Neural progenitor cell (in vitro differentiated cells): ENCODE measurements at regions not wholly inside any gene's neighbourhood (a gene's known extent, or its start where the extent isn't known, plus 50 kb on each side); places are given as distances from the start of the nearest gene placed in this dataset.

Experiments used
- DNase-seq: peaks from one replicate; pipeline ENCODE4 v3.0.0-alpha.2; 2016; ENCODE audit warnings: low spot score
- H2AFZ ChIP-seq: fragments of 200-600 bp; sonication (generic); replicated peaks from 2 replicates; pipeline ENCODE4 v1.6.1; 2016; ENCODE audit warnings: antibody characterized with exemption
- H3F3A ChIP-seq: fragments of 200-600 bp; sonication (generic); 2 replicates; pipeline ENCODE4 v1.6.1; 2016; ENCODE audit warnings: antibody characterized with exemption, low read depth
- H3K27ac ChIP-seq: fragments of 200-600 bp; sonication (generic); 2 replicates; pipeline ENCODE4 v1.5.1; 2016; ENCODE audit warnings: mild to moderate bottlenecking
- H3K27me3 ChIP-seq: fragments of 200-600 bp; sonication (generic); 2 replicates; pipeline ENCODE4 v1.6.1; 2016; ENCODE audit warnings: mild to moderate bottlenecking, moderate library complexity
- H3K36me3 ChIP-seq: fragments of 200-600 bp; sonication (generic); 2 replicates; pipeline ENCODE4 v1.5.1; 2016
- H3K4me1 ChIP-seq: fragments of 200-600 bp; sonication (generic); 2 replicates; pipeline ENCODE4 v1.6.1; 2016; ENCODE audit warnings: mixed run types
- H3K4me2 ChIP-seq: fragments of 200-600 bp; sonication (generic); 2 replicates; pipeline ENCODE4 v1.6.1; 2016
- H3K4me3 ChIP-seq: fragments of 200-600 bp; sonication (generic); 2 replicates; pipeline ENCODE4 v1.5.1; 2016
- H3K79me2 ChIP-seq: fragments of 200-600 bp; sonication (generic); 2 replicates; pipeline ENCODE4 v1.6.1; 2016; ENCODE audit warnings: low read depth
- H3K9ac ChIP-seq: fragments of 200-600 bp; sonication (generic); 2 replicates; pipeline ENCODE4 v1.6.1; 2016
- H3K9me3 ChIP-seq: fragments of 200-600 bp; sonication (generic); 2 replicates; pipeline ENCODE4 v1.5.1; 2016; ENCODE audit warnings: low read depth
- H4K20me1 ChIP-seq: fragments of 200-600 bp; sonication (generic); 2 replicates; pipeline ENCODE4 v1.6.1; 2016; ENCODE audit warnings: low read depth
- H3K27ac Mint-ChIP-seq: 3 replicates; pipeline ENCODE4 v1.8.0; 2021; ENCODE audit warnings: mixed read lengths
- H3K27me3 Mint-ChIP-seq: 2 replicates; pipeline ENCODE4 v1.8.0; 2022; ENCODE audit warnings: low read depth, mild to moderate bottlenecking, inconsistent platforms, moderate library complexity, mixed read lengths; ENCODE audit not compliant: insufficient read depth
- H3K36me3 Mint-ChIP-seq: 3 replicates; pipeline ENCODE4 v1.8.0; 2021; ENCODE audit warnings: mixed read lengths
- H3K4me1 Mint-ChIP-seq: 3 replicates; pipeline ENCODE4 v1.8.0; 2021; ENCODE audit warnings: mixed read lengths
- H3K4me3 Mint-ChIP-seq: 3 replicates; pipeline ENCODE4 v1.8.0; 2021; ENCODE audit warnings: mild to moderate bottlenecking, moderate library complexity, mixed read lengths
- H3K9me3 Mint-ChIP-seq: 3 replicates; pipeline ENCODE4 v1.8.0; 2020; ENCODE audit warnings: mixed read lengths
- EZH2 ChIP-seq: fragments of 200-600 bp; sonication (generic); IDR thresholded peaks from 2 replicates; pipeline ENCODE4 v1.6.1; 2017; ENCODE audit warnings: antibody characterized with exemption, mild to moderate bottlenecking, moderate library complexity
- EZH2phosphoT487 ChIP-seq: fragments of 200-600 bp; sonication (generic); IDR thresholded peaks from 2 replicates; pipeline ENCODE4 v1.6.1; 2017; ENCODE audit warnings: antibody characterized with exemption
- TF ChIP-seq, protein P1 (sequence below): fragments of 200-600 bp; sonication (generic); IDR thresholded peaks from 2 replicates; pipeline ENCODE4 v1.5.1; 2017; ENCODE audit warnings: antibody characterized with exemption, mild to moderate bottlenecking

DNA sequence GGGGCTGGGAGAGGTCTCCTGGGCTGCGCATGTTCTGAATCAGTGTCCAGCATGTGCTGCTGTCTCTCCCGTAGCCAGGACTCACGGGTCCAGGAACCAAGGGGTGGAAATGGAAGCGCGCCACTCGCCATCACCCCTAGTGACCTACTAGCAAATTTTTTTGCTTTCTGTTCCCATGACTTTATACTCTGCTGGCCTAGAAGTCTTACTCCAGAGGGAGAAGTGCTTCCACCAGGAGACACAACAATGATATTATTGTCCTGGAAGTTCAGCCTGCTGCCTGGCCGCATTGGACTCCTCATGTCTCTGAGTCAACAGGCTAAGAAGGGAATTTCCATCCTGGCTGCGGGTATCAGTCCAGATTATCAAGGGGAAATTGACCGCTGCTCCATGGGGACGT, 729.7 kb downstream of the BRD1 start:
- Mint-ChIP-seq H3K4me3 (no peak overlapping the region), H3K9me3 (peaks cover 4% of the 10 kb centered on the region), H3K36me3 (no peaks in the 10 kb centered on the region), H3K4me1 (peaks cover 4% of the 10 kb centered on the region), H3K27me3 (peaks cover 5% of the 10 kb centered on the region), H3K27ac (no peak overlapping the region)
- Histone ChIP-seq H3K4me1 (no peaks in the 10 kb centered on the region), H4K20me1 (no peaks in the 10 kb centered on the region), H3F3A (no peaks in the 10 kb centered on the region), H3K27me3 (no peaks in the 10 kb centered on the region), H2AFZ (no peak overlapping the region), H3K79me2 (no peaks in the 10 kb centered on the region), H3K9me3 (no peaks in the 10 kb centered on the region), H3K9ac (no peak overlapping the region), H3K36me3 (no peaks in the 10 kb centered on the region), H3K4me2 (no peak overlapping the region), H3K27ac (no peak overlapping the region), H3K4me3 (no peak overlapping the region)
- no peak for TF ChIP-seq EZH2phosphoT487
- TF ChIP-seq, protein P1, sequence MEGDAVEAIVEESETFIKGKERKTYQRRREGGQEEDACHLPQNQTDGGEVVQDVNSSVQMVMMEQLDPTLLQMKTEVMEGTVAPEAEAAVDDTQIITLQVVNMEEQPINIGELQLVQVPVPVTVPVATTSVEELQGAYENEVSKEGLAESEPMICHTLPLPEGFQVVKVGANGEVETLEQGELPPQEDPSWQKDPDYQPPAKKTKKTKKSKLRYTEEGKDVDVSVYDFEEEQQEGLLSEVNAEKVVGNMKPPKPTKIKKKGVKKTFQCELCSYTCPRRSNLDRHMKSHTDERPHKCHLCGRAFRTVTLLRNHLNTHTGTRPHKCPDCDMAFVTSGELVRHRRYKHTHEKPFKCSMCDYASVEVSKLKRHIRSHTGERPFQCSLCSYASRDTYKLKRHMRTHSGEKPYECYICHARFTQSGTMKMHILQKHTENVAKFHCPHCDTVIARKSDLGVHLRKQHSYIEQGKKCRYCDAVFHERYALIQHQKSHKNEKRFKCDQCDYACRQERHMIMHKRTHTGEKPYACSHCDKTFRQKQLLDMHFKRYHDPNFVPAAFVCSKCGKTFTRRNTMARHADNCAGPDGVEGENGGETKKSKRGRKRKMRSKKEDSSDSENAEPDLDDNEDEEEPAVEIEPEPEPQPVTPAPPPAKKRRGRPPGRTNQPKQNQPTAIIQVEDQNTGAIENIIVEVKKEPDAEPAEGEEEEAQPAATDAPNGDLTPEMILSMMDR: no peak
- no peak for TF ChIP-seq EZH2
- no peak for DNase-seq

DNA sequence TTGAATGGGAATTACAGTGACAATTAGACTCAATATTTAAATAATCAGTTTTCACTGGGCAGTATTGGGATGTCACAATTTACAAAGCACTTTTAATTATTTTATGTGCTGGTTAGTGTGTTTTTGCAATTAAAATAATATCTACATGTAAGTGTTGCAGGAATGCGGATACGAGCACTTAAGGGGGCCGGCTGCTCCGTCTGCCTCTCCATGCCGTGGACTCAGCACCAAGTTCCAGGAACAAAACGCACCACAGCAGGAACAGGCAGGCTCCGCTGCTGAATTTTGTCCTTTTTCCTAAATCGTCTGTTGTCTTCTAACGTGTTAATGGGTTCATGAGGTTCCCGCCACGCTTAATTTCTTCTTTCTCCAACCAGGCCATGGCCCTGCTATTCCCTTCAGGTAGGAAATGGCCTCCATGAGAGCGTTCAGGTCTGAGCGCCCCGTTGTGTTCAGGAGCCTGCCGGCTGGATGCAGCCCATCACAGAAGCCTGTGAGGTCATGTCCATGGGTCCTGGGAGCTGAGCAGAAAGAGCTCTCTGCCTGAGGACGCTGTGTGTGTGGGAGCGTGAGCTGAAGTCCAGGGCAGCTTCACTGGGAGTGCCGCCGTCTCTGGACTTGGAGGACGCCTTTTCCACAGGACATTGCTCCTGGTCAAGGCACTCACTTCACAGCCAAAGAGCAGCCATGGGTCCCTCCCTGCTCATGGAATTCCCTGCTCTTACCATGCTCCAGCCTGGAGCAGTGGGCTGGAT, 730.3 kb downstream of the BRD1 start:
- H3K9ac ChIP-seq: no peak overlapping the region

DNA sequence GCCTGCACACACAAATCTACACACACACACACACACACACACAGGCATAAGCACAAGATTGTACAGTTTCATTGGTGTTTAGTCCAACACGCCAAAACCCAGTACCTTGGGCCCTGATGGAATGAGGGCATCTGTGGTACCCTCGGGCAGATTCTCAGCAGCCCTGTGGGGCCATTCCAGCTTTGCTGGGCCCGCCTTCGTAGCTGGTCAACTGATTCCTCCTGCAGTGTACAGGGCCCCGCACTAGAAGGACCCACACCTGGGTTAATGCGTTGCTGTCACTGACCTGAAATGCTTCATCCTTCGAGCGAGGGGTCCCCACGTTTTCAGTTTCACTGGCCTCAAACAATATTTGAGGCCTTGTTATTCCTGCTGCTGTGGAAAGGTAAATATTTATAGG, 731.2 kb downstream of the BRD1 start:
- Histone ChIP-seq H3K27ac (no peak overlapping the region), H4K20me1 (no peaks in the 10 kb centered on the region), H3K79me2 (no peaks in the 10 kb centered on the region), H3K27me3 (no peaks in the 10 kb centered on the region), H3K4me1 (no peaks in the 10 kb centered on the region), H3K4me2 (no peak overlapping the region), H3K4me3 (no peak overlapping the region), H3K9ac (no peak overlapping the region), H3F3A (no peaks in the 10 kb centered on the region), H3K9me3 (no peaks in the 10 kb centered on the region), H3K36me3 (no peaks in the 10 kb centered on the region), H2AFZ (no peak overlapping the region)
- Mint-ChIP-seq H3K4me1 (peaks cover 4% of the 10 kb centered on the region), H3K27ac (peak overlapping the region; percentile 85), H3K36me3 (no peaks in the 10 kb centered on the region), H3K4me3 (peak overlapping the region; percentile 21), H3K27me3 (peaks cover 5% of the 10 kb centered on the region), H3K9me3 (peaks cover 4% of the 10 kb centered on the region)
- no peak for DNase-seq
- TF ChIP-seq EZH2phosphoT487 (no peak), EZH2 (no peak)
- TF ChIP-seq, protein P1: no peak

More for the DNA sequence above, 730.3 kb downstream of the BRD1 start:
- H3K27ac Mint-ChIP-seq: no peak overlapping the region
- Histone ChIP-seq H3K27ac (no peak overlapping the region), H3K27me3 (no peaks in the 10 kb centered on the region), H3K4me1 (no peaks in the 10 kb centered on the region), H4K20me1 (no peaks in the 10 kb centered on the region), H3K4me2 (no peak overlapping the region), H3K9me3 (no peaks in the 10 kb centered on the region), H3K36me3 (no peaks in the 10 kb centered on the region), H3K79me2 (no peaks in the 10 kb centered on the region), H2AFZ (no peak overlapping the region), H3K4me3 (no peak overlapping the region), H3F3A (no peaks in the 10 kb centered on the region)
- DNase-seq: no peak
- peaks cover 5% of the 10 kb centered on the region for H3K27me3 Mint-ChIP-seq
- peaks cover 4% of the 10 kb centered on the region for H3K9me3 Mint-ChIP-seq
- H3K36me3 Mint-ChIP-seq: no peaks in the 10 kb centered on the region
- no peak for TF ChIP-seq EZH2phosphoT487
- no peak overlapping the region for H3K4me3 Mint-ChIP-seq
- H3K4me1 Mint-ChIP-seq: peaks cover 4% of the 10 kb centered on the region

DNA sequence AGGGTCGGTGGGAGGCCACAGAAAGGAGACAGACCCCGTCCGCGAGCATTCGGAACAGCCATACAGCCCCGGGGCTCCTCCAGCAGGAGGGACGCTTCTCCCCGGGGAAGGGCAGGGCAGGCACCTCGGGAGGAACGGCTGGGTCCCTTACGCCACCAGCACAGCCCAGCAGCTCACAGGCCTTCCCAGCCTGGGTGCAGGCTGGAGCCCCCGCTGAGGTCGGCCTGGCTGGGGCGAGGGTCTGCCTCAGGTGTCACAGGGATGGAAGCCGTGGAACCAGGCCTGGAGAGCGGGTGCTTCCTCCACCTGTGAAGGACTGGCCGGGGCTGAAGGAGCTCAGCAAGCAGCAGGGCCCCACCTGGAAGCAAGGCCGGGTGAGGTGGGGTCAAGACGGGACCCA, 732.3 kb downstream of the BRD1 start:
- no peaks in the 10 kb centered on the region for H3F3A ChIP-seq
- Mint-ChIP-seq H3K4me3 (no peak overlapping the region), H3K27ac (peak overlapping the region; percentile 85), H3K27me3 (peaks cover 5% of the 10 kb centered on the region), H3K4me1 (peaks cover 4% of the 10 kb centered on the region), H3K36me3 (no peaks in the 10 kb centered on the region), H3K9me3 (peaks cover 4% of the 10 kb centered on the region)
- H3K36me3 ChIP-seq: no peaks in the 10 kb centered on the region
- no peak overlapping the region for H3K4me2 ChIP-seq
- H3K4me1 ChIP-seq: no peaks in the 10 kb centered on the region
- H3K9me3 ChIP-seq: no peaks in the 10 kb centered on the region
- no peak overlapping the region for H3K9ac ChIP-seq
- no peak overlapping the region for H3K4me3 ChIP-seq
- no peaks in the 10 kb centered on the region for H3K27me3 ChIP-seq
- H3K79me2 ChIP-seq: no peaks in the 10 kb centered on the region
- TF ChIP-seq EZH2phosphoT487 (no peak), EZH2 (no peak)
- TF ChIP-seq, protein P1: no peak
- no peak for DNase-seq
- H2AFZ ChIP-seq: no peak overlapping the region
- no peaks in the 10 kb centered on the region for H4K20me1 ChIP-seq
- H3K27ac ChIP-seq: no peak overlapping the region
